Stimulated activated CD4-positive, alpha-beta T cell treated with anti-CD3 and anti-CD28 coated beads, Interleukin-1b, Interleukin-23, amount 100 ng/mL, for 1 hour (primary cell): ENCODE measurements at regions not wholly inside any gene's neighbourhood (a gene's known extent, or its start where the extent isn't known, plus 50 kb on each side); places are given as distances from the start of the nearest gene placed in this dataset.
"Not testable (repeated sequence)": the region's sequence is repeated elsewhere in the genome, so short reads cannot be mapped to it uniquely, and the experiment has no call there.

Experiments
- DNase-seq, 2 donors: peaks; one replicate each; pipeline ENCODE4 v3.0.0-alpha.2; 2020; ENCODE audit warnings: low read depth in 2 of 2

DNA sequence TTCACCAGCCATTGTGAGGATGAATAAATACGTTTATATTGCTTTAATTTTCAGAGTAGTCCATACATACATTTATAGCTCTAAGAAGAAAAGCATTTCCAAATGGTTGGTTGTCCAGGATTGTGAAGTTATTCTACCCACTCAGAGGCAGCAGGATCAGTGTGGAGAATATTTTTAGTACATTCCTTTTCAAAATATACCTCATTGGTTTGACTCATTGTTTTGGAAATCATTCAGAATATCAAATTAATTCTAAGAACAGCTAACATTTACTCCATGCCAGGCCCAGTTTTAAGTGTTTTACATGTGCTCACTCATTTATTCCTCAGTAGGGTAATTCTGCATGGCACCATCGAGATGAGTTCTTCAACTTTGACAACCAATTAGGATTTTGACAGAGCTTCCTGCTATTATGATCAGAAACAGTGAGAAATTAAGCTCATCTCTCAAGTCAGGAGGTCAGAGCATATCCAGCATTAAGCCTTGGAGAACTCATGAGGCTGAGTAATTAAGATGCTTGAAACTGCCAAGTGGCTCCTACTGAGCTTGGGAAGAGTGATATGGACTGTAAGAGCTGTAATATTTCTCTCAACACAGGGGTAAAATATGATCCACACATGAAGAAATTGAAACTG lies 153.3 kb upstream of the CLEC14A start:
- DNase-seq = no peak

DNA sequence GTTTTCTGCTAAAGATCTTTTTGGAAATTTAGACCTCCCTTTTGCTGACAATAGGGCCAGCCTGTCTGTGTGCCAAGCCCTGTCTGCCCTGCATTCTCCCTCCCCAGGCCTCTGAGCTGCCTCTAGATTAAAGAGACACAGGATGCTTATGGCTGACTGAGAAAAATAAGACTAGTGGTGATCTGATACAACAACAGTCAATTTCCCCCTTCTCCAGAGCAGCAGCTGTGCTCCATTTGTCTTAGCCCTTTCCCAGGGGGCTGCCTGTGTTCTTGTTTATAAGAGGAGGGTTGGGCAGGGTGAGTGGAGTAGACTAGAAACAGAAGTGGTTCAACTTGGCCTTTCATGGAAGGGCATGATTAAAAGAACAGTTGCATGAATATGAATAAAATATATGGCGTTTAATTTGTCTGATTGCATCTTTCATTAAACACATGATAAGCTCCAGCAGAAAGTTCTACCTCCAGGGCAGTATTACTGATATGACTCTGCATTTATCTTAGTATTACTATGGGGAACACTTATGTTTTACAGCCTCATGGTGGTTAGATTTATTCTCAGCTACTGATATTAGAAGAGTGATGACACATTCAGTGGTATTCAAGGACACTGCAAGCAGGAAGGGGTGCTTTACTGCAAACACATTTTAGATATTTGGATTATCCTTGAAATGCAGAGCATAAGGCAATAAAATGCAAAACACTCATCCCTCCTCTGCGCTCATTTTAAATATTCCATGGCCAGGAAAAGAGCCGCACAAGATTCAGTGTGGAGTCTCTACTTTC lies 150.2 kb upstream of the CLEC14A start:
- DNase-seq = no peak

DNA sequence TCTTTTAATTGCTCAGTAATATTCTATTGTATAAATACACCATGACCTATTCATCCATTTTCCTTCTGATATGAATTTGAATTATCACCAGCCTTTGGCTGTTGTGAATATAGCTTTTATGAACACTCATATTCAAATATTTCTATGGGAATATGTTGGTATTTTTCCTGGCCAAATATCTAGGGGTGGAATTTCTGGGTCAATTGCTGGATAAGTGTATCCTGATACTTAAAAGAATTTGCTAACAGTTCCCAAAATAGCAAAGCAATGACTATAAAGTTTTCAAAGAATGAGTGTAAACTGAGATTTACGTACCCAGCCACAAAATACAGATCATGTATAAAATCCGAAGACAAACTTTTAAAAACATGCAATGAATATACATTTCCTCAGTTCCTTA lies 148.7 kb upstream of the CLEC14A start:
- no peak for DNase-seq

GRCh38 chr14:38404100-38404541 lies 148.2 kb upstream of the CLEC14A start:
- no peak for DNase-seq

GRCh38 chr14:38400751-38401150 lies 144.9 kb upstream of the CLEC14A start:
- DNase-seq = no peak

DNA sequence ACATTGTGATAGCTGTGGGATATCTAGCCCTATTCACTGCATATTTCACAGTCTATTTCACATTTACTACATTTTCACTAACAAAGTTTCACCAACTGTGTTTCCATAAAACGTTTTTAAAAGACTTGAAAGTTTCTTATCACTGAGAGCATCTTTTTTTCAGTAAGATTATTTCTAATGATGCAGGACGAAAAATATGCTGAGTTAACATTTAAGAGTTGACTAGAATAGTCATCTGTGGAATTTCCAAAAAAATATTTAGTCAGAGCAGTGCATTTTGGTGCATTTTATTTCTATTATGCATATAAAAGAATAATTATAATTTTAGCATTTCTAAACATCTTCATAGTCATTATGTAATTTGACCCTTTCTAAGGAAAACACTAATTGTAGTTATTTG lies 143.8 kb upstream of the CLEC14A start:
- no peak for DNase-seq

DNA sequence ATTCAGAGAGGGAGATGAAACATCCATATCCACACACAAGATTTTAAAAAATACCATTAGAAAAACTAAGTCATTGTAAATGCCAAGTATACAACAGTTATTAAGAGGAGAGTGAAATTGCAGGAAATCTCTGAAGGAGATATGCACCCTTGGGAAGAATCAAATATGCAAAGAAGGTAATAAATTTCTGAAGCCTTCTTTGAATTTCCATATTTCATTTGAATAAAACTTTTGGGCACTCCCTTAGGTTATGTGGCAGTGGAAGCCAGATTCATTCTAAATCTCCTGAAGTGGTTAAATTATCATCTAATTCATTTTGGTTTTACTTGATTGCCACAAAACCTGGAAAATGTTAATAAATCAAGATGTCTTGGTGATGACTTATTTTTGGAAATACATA lies 138.9 kb upstream of the CLEC14A start:
- DNase-seq = no peak

GRCh38 chr14:38394064-38394463 lies 138.2 kb upstream of the CLEC14A start:
- DNase-seq = no peak

- no peak for DNase-seq
Observed at GRCh38 chr14:38391334-38391733, 135.4 kb upstream of the CLEC14A start.

DNA sequence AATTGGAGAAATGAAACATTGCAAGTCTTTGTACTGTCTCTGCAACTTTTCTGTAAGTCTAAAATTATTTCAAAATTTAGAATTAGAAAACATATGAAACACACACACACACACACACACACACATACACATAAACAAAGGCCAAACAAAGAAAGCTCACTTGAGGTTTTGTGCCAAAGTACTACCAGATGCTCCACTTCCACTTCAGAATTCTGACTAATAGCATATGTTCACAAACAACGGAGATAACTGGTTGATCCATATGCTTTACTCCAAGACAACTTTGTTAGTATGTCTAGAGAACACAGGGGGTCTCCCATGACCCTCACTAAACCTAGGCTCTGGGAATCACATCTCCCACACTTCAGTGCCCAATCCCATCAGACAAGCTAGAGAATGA lies 133.8 kb upstream of the CLEC14A start:
- DNase-seq = no peak

- no peak for DNase-seq
Observed at GRCh38 chr14:38387821-38388220, 131.9 kb upstream of the CLEC14A start.

DNA sequence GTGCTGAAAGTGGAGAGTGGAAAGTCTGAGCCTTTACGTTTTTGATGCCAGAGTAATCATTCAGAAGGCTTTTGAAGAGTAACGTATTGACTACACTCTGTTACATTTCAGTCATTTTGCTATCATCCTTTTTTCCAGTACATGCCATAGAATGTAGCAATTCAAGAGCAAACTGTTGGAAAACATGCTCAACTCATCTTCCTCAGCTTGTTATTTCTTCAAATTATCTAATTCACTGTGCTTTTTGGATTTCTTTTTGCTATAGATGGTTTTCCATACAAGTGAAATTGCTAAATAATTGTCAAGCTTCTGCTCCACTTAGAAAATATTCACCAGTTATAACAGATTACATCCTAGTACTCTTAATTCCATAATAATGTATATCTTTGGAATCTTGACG lies 129.9 kb upstream of the CLEC14A start:
- no peak for DNase-seq

- no peak for DNase-seq
Observed at GRCh38 chr14:38385343-38385742, 129.4 kb upstream of the CLEC14A start.

DNA sequence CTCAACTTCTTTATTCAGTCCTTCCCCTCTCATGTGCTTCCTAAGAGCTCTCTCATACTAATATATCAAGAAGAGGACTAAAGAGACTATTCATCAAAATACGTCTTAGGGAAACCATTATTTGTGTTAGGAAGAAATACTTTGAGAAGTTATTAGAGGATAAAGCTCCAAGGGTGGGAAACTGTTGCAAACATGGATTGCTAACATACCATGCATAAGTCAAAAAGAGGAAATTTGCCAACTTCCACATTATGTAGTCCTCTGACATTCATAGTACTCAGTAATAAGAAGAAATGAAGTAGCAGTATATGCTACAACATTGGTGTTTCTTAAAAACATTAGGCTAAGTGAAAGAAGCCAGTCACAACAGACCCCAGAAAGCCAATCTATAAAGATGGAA lies 128.8 kb upstream of the CLEC14A start:
- DNase-seq = no peak

DNA sequence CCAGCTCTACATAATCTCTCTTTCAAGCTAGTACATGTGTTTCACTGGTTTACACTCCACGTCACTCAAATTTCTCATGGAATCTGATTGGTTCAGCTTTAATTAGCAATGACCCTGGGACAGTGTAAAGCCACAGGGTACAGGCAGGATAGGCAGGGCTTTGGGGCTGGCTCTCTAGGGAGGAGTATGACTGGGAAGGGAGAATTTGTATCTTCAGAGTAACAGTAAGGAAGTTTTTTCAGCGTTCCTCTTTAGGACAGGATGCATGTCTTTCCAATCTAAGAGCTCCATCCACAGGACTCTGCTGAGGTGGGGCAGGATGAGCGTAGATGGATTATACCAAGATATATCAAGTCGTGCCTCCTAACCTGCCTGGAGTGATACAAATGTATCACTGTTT lies 112.0 kb upstream of the CLEC14A start:
- DNase-seq = no peak

DNA sequence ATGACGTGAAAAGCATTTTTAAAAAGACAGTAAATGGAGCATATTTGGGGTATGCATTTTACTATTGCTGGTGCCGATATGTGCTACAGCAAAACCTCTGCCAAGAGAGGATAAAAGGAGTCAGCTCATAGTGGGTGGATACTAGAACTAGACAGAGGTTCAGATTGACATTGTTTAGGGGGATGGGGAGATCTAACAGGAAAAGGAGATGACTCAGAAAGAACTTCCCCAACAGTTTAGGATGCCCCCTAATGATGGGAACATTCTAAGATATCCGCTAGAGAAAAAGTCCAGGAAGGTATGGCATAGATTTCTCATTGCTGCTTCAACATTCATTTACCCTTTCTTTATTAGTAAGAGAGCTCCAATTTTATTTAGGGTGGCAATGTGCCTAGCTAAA lies 110.5 kb upstream of the CLEC14A start:
- no peak for DNase-seq

DNA sequence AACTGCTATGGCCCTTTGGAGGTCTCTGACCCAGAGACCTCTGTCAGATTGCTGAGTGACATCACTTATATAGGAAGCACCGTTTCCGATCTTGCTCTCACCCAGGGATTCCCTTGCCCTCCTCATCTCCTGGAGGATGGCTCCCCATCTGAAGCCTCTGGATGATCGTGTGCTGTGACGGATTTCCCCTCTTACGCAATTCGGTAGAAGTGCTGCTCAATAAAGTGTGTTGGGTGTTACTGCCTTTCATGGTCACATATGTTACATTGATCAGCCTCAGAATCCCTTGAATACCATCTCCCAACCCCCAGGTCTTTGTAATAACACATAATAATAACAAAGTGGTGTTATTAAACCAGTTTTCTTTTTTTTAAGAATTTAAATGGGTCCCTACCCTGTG lies 107.3 kb upstream of the CLEC14A start:
- DNase-seq = no peak

GRCh38 chr14:38357557-38357956 lies 101.7 kb upstream of the CLEC14A start:
- no peak for DNase-seq

DNA sequence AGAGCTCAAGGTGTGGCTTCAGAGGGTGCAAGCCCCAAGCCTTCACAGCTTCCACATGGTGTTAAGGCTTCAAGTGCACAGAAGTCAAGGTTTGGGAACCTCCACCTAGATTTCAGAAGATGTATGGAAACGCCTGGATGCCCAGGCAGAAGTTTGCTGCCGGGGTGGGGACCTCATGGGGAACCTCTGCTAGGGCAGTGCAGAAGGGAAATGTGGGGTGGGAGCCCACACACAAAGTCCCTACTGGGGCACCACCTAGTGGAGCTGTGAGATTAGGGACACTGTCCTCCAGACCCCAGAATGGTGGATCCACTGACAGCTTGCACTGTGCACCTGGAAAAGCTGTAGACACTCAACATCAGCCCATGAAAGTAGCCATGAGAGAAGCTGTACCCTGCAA lies 99.6 kb upstream of the CLEC14A start:
- DNase-seq = not testable (repeated sequence)

- no peak for DNase-seq
Observed at GRCh38 chr14:38350102-38350501, 94.2 kb upstream of the CLEC14A start.

GRCh38 chr14:38342803-38343202 lies 86.9 kb upstream of the CLEC14A start:
- no peak for DNase-seq

DNA sequence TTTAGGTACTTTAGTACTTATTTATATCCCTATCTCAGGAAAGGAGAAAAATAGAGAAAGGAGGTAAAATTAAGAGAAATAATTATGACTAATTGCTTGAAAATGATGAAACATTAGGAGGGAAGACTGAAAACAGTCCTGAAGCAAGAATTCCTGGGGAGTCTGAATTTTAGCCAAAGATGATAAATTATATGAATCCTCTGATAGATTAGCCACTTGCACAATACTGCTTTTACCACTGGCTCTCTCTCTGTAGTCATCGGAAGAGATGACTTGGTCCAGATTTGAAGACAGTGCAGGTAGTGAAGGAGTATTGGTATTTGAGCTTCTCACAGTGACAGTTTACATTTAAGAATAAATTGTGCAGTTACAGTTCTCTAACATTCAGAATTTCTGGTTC lies 83.8 kb upstream of the CLEC14A start:
- DNase-seq = no peak

DNA sequence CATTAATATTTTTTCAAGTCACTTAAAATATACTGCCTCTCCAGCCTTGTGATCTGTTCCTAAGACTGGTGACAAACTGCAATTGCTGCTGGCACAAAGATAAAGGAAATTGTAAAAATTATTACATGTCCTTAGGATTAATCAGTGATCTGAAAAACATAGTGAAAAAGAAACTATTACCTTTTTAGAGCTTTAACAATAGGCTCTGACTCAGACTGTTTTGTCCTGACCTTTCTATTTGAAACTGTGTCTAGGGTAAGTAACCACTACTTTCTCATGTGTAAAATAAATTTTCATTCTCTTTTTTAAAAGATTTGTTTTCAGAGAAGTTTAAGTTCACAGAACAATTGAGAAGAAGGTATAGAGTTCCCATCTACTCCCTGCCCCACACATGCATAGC lies 80.4 kb upstream of the CLEC14A start:
- DNase-seq = no peak

- DNase-seq = no peak
Observed at GRCh38 chr14:38330275-38330674, 74.4 kb upstream of the CLEC14A start.
